PC-9 (cell line): ENCODE measurements at regions not wholly inside any gene's neighbourhood (a gene's known extent, or its start where the extent isn't known, plus 50 kb on each side); places are given as distances from the start of the nearest gene placed in this dataset.

Experiments
- EZH2 ChIP-seq: fragments of 200-600 bp; sonication (generic); IDR thresholded peaks from 2 replicates; pipeline ENCODE4 v1.8.0; 2017; ENCODE audit warnings: antibody characterized with exemption, low read depth
- TF ChIP-seq, protein P1 (sequence below): fragments of 200-600 bp; sonication (generic); conservative IDR thresholded peaks from 2 replicates; pipeline ENCODE4 v1.6.1; 2017; ENCODE audit warnings: mixed run types, antibody characterized with exemption, mild to moderate bottlenecking, moderate library complexity

DNA sequence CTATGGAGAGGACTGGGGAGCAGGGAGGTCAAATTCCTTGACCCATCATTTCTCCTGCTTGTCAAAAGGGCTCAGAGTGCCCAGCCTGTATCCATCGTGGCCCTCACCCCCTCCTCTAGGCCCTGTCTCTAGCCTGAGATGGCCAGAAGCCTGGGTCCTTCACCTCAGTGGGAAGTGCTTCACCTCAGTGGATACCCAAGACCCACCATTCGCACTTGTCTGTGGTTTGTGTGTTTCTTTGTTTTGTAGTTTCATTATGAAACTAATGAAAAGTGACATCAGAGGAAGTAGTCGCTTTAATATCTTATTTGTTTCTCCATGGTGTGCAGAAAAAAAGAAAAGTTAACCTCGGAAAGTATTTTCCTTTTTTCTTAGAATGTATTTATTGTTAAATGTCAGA lies 194.0 kb upstream of the CADM1 start:
- TF ChIP-seq EZH2, result no peak
- TF ChIP-seq, protein P1, sequence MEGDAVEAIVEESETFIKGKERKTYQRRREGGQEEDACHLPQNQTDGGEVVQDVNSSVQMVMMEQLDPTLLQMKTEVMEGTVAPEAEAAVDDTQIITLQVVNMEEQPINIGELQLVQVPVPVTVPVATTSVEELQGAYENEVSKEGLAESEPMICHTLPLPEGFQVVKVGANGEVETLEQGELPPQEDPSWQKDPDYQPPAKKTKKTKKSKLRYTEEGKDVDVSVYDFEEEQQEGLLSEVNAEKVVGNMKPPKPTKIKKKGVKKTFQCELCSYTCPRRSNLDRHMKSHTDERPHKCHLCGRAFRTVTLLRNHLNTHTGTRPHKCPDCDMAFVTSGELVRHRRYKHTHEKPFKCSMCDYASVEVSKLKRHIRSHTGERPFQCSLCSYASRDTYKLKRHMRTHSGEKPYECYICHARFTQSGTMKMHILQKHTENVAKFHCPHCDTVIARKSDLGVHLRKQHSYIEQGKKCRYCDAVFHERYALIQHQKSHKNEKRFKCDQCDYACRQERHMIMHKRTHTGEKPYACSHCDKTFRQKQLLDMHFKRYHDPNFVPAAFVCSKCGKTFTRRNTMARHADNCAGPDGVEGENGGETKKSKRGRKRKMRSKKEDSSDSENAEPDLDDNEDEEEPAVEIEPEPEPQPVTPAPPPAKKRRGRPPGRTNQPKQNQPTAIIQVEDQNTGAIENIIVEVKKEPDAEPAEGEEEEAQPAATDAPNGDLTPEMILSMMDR, result no peak
